Activated T-helper 1 cell treated with anti-CD3 and anti-CD28 coated beads, Interleukin-12 subunit alpha, Interleukin-12 subunit beta, Interleukin-2, Interleukin-4 antibody, amounts not matched to agents 30 ng/mL and 10 ng/mL and 1 ng/mL, durations not matched to agents 14 hours and 24 hours and 36 hours (primary cell): ENCODE measurements at regions not wholly inside any gene's neighbourhood (a gene's known extent, or its start where the extent isn't known, plus 50 kb on each side); places are given as distances from the start of the nearest gene placed in this dataset.

ENCODE experiments used
- DNase-seq: peaks from one replicate; pipeline ENCODE4 v3.0.0; 2021; ENCODE audit warnings: low spot score
- H3K27ac Mint-ChIP-seq: one replicate; pipeline ENCODE4 v1.8.0; 2021; ENCODE audit warnings: mild to moderate bottlenecking, mixed read lengths
- H3K27me3 Mint-ChIP-seq: one replicate; pipeline ENCODE4 v1.8.0; 2022; ENCODE audit warnings: mild to moderate bottlenecking, moderate library complexity, mixed read lengths; ENCODE audit not compliant: insufficient read depth
- H3K36me3 Mint-ChIP-seq: one replicate; pipeline ENCODE4 v1.8.0; 2021; ENCODE audit warnings: low read depth, mixed read lengths
- H3K4me1 Mint-ChIP-seq: one replicate; pipeline ENCODE4 v1.8.0; 2021; ENCODE audit warnings: low read depth, mixed read lengths
- H3K4me3 Mint-ChIP-seq: one replicate; pipeline ENCODE4 v1.8.0; 2021; ENCODE audit warnings: mild to moderate bottlenecking, moderate library complexity, mixed read lengths
- H3K9me3 Mint-ChIP-seq: one replicate; pipeline ENCODE4 v1.8.0; 2021; ENCODE audit warnings: mixed read lengths
- intact Hi-C: fragments of 100-400 bp; cut with micrococcal nuclease; formaldehyde crosslinking; loops from one replicate; pipeline ENCODE4 v1.15.1; 2024

- H3K4me3 Mint-ChIP-seq = no peak overlapping the region
- no peaks in the 10 kb centered on the region for H3K4me1 Mint-ChIP-seq
- peaks cover 16% of the 10 kb centered on the region for H3K27me3 Mint-ChIP-seq
- peak; percentile 12 for DNase-seq
- H3K9me3 Mint-ChIP-seq = no peaks in the 10 kb centered on the region
- no peak overlapping the region for H3K27ac Mint-ChIP-seq
- intact Hi-C loops = loop anchor here (1.0 to 10.0 kb wide), 4 partner anchors 260 to 1058 kb away; no protein-coding TSS in a partner anchor
- no peaks in the 10 kb centered on the region for H3K36me3 Mint-ChIP-seq
Observed at GRCh38 chr5:158074992-158075769, 216.2 kb upstream of the CLINT1 start.

- no peak overlapping the region for H3K4me3 Mint-ChIP-seq
- no peak for DNase-seq
- intact Hi-C loops = loop anchor here (2.0 to 10.0 kb wide), 2 partner anchors 260 to 620 kb away; no protein-coding TSS in a partner anchor
- no peaks in the 10 kb centered on the region for H3K9me3 Mint-ChIP-seq
- no peaks in the 10 kb centered on the region for H3K4me1 Mint-ChIP-seq
- no peak overlapping the region for H3K27ac Mint-ChIP-seq
- H3K36me3 Mint-ChIP-seq = no peaks in the 10 kb centered on the region
- peaks cover 20% of the 10 kb centered on the region for H3K27me3 Mint-ChIP-seq
Observed at GRCh38 chr5:158074597-158074991, 215.6 kb upstream of the CLINT1 start.

GRCh38 chr5:158070859-158071258 is 211.9 kb upstream of the CLINT1 start:
- DNase-seq = no peak
- intact Hi-C loops = loop anchor here (10.0 kb wide), 1 partner anchor 256 kb away; no protein-coding TSS in a partner anchor
- Mint-ChIP-seq H3K4me1 (no peaks in the 10 kb centered on the region), H3K9me3 (no peaks in the 10 kb centered on the region), H3K27ac (no peak overlapping the region), H3K4me3 (no peak overlapping the region), H3K36me3 (no peaks in the 10 kb centered on the region), H3K27me3 (peaks cover 21% of the 10 kb centered on the region)

GRCh38 chr5:158069838-158070237 is 210.9 kb upstream of the CLINT1 start:
- Mint-ChIP-seq H3K4me3 (no peak overlapping the region), H3K36me3 (no peaks in the 10 kb centered on the region), H3K27me3 (peaks cover 18% of the 10 kb centered on the region), H3K9me3 (no peaks in the 10 kb centered on the region), H3K27ac (no peak overlapping the region), H3K4me1 (no peaks in the 10 kb centered on the region)
- intact Hi-C loops = loop anchor here (10.0 kb wide), 1 partner anchor 255 kb away; no protein-coding TSS in a partner anchor
- no peak for DNase-seq

GRCh38 chr5:158068964-158069363 is 210.0 kb upstream of the CLINT1 start:
- Mint-ChIP-seq H3K4me1 (no peaks in the 10 kb centered on the region), H3K9me3 (no peaks in the 10 kb centered on the region), H3K27ac (no peak overlapping the region), H3K36me3 (no peaks in the 10 kb centered on the region), H3K27me3 (peaks cover 20% of the 10 kb centered on the region), H3K4me3 (no peak overlapping the region)
- no peak for DNase-seq
- intact Hi-C loops = no loop called here

GRCh38 chr5:158066076-158066475 is 207.1 kb upstream of the CLINT1 start:
- intact Hi-C loops = no loop called here
- DNase-seq = no peak
- Mint-ChIP-seq H3K4me1 (no peaks in the 10 kb centered on the region), H3K4me3 (no peak overlapping the region), H3K27me3 (peaks cover 17% of the 10 kb centered on the region), H3K27ac (no peak overlapping the region), H3K36me3 (no peaks in the 10 kb centered on the region), H3K9me3 (no peaks in the 10 kb centered on the region)

GRCh38 chr5:158064334-158065123 is 205.6 kb upstream of the CLINT1 start:
- H3K27me3 Mint-ChIP-seq = peaks cover 12% of the 10 kb centered on the region
- H3K27ac Mint-ChIP-seq = no peak overlapping the region
- H3K36me3 Mint-ChIP-seq = no peaks in the 10 kb centered on the region
- intact Hi-C loops = no loop called here
- H3K9me3 Mint-ChIP-seq = no peaks in the 10 kb centered on the region
- H3K4me3 Mint-ChIP-seq = no peak overlapping the region
- DNase-seq = no peak
- H3K4me1 Mint-ChIP-seq = no peaks in the 10 kb centered on the region

- Mint-ChIP-seq H3K4me1 (no peaks in the 10 kb centered on the region), H3K36me3 (no peaks in the 10 kb centered on the region), H3K4me3 (no peak overlapping the region), H3K27ac (no peak overlapping the region), H3K9me3 (no peaks in the 10 kb centered on the region), H3K27me3 (peaks cover 17% of the 10 kb centered on the region)
- intact Hi-C loops = no loop called here
- DNase-seq = no peak
Observed at GRCh38 chr5:158063052-158063451, 204.1 kb upstream of the CLINT1 start.

GRCh38 chr5:158061451-158061850 is 202.5 kb upstream of the CLINT1 start:
- Mint-ChIP-seq H3K4me3 (no peak overlapping the region), H3K36me3 (no peaks in the 10 kb centered on the region), H3K4me1 (no peaks in the 10 kb centered on the region), H3K9me3 (no peaks in the 10 kb centered on the region), H3K27ac (no peak overlapping the region), H3K27me3 (peaks cover 20% of the 10 kb centered on the region)
- no peak for DNase-seq
- intact Hi-C loops = no loop called here

GRCh38 chr5:158060212-158060611 is 201.3 kb upstream of the CLINT1 start:
- Mint-ChIP-seq H3K27ac (no peak overlapping the region), H3K9me3 (no peaks in the 10 kb centered on the region), H3K4me3 (no peak overlapping the region), H3K36me3 (no peaks in the 10 kb centered on the region), H3K4me1 (no peaks in the 10 kb centered on the region), H3K27me3 (peaks cover 20% of the 10 kb centered on the region)
- intact Hi-C loops = no loop called here
- no peak for DNase-seq

GRCh38 chr5:158058208-158059120 is 199.5 kb upstream of the CLINT1 start:
- intact Hi-C loops = no loop called here
- H3K36me3 Mint-ChIP-seq = no peaks in the 10 kb centered on the region
- H3K27ac Mint-ChIP-seq = no peak overlapping the region
- no peak overlapping the region for H3K4me3 Mint-ChIP-seq
- no peaks in the 10 kb centered on the region for H3K9me3 Mint-ChIP-seq
- no peak for DNase-seq
- peaks cover 16% of the 10 kb centered on the region for H3K27me3 Mint-ChIP-seq
- no peaks in the 10 kb centered on the region for H3K4me1 Mint-ChIP-seq

GRCh38 chr5:158056130-158056825 is 197.3 kb upstream of the CLINT1 start:
- intact Hi-C loops = no loop called here
- DNase-seq = no peak
- Mint-ChIP-seq H3K9me3 (no peaks in the 10 kb centered on the region), H3K36me3 (no peaks in the 10 kb centered on the region), H3K4me3 (no peak overlapping the region), H3K27ac (no peak overlapping the region), H3K4me1 (no peaks in the 10 kb centered on the region), H3K27me3 (peaks cover 12% of the 10 kb centered on the region)
